ENCODE measurements at regions not wholly inside any gene's neighbourhood (a gene's known extent, or its start where the extent isn't known, plus 50 kb on each side); places are given as distances from the start of the nearest gene placed in this dataset.

- no peak for TF ChIP-seq POLR2AphosphoS5 (IDR thresholded peaks at IDR 0.05)
- TF ChIP-seq CTCF (IDR thresholded peaks at IDR 0.05): no peak
- no peak for TF ChIP-seq POLR2A (IDR thresholded peaks at IDR 0.05)
- Histone ChIP-seq H3K9me3 (no peaks in the 10 kb centered on the region), H3K27me3 (no peaks in the 10 kb centered on the region), H3K4me1 (no peaks in the 10 kb centered on the region), H3K27ac (no peak overlapping the region), H3K4me3 (no peak overlapping the region), H3K36me3 (no peaks in the 10 kb centered on the region)
- intact Hi-C loops (cut with DNase I; ENCODE audit: low total_unique reads): no loop called here
- DNase-seq (ENCODE audit: low spot score in 2 of 2): no peak
These were observed 98.3 kb upstream of the NPVF start for GRCh38 chr7:25326501-25327156.

- TF ChIP-seq POLR2AphosphoS5 (IDR thresholded peaks at IDR 0.05): no peak
- no peak for TF ChIP-seq POLR2A (IDR thresholded peaks at IDR 0.05)
- TF ChIP-seq CTCF (IDR thresholded peaks at IDR 0.05): no peak
- intact Hi-C loops (cut with DNase I; ENCODE audit: low total_unique reads): no loop called here
These were observed 101.5 kb upstream of the NPVF start for GRCh38 chr7:25329815-25330214.

GRCh38 chr7:25333296-25333928 lies 105.1 kb upstream of the NPVF start:
- no peak for DNase-seq (ENCODE audit: low spot score in 2 of 2)
- Histone ChIP-seq H3K4me3 (no peak overlapping the region), H3K4me1 (no peaks in the 10 kb centered on the region), H3K27me3 (no peaks in the 10 kb centered on the region), H3K36me3 (no peaks in the 10 kb centered on the region), H3K27ac (no peak overlapping the region), H3K9me3 (no peaks in the 10 kb centered on the region)
- TF ChIP-seq POLR2AphosphoS5 (IDR thresholded peaks at IDR 0.05): no peak
- no peak for TF ChIP-seq CTCF (IDR thresholded peaks at IDR 0.05)
- no peak for TF ChIP-seq POLR2A (IDR thresholded peaks at IDR 0.05)
- intact Hi-C loops (cut with DNase I; ENCODE audit: low total_unique reads): no loop called here

More at GRCh38 chr7:25329815-25330214, 101.5 kb upstream of the NPVF start:
- H3K4me3 ChIP-seq: no peak overlapping the region
- no peaks in the 10 kb centered on the region for H3K9me3 ChIP-seq
- H3K27ac ChIP-seq: no peak overlapping the region
- H3K36me3 ChIP-seq: no peaks in the 10 kb centered on the region
- H3K4me1 ChIP-seq: no peaks in the 10 kb centered on the region
- DNase-seq (ENCODE audit: low spot score in 2 of 2): no peak
- no peaks in the 10 kb centered on the region for H3K27me3 ChIP-seq

DNA sequence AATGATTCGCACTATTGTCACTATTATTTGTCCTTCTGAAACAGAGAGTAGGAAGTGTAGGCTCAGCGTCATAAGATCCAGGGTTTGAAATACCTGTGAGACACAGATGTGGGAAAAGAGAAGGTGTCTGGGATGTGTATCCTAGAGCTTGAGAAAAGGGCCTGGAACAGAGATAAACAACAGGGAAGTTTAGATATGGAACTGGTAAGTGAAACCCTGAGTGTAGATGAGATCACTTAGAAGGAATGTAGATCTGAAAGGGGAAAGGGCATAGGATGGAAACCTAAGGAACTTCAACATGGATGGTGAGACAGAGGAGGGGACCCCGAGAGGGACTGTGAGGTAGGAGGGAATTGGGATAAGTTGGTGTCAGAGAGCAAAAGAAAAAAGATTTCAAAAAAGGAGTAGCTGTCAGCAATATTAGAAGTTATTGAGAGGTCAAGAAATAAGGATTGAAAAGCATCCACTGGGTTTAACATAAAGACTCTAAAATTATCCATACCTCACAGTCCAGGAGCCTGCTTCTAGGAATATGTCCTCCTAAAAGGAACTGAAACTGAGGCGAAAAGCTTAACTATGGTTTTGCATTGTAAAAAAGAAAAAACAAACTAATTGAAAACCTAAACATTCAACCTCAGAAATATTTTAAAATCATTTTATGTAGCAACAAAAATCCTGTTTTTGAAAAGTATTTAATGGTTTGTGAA lies 119.2 kb upstream of the NPVF start:
- Histone ChIP-seq H3K27me3 (no peaks in the 10 kb centered on the region), H3K9me3 (no peaks in the 10 kb centered on the region), H3K27ac (no peak overlapping the region), H3K36me3 (no peaks in the 10 kb centered on the region), H3K4me1 (no peaks in the 10 kb centered on the region), H3K4me3 (no peak overlapping the region)
- TF ChIP-seq POLR2A (IDR thresholded peaks at IDR 0.05): no peak
- DNase-seq (ENCODE audit: low spot score in 2 of 2): no peak
- intact Hi-C loops (cut with DNase I; ENCODE audit: low total_unique reads): no loop called here

DNA sequence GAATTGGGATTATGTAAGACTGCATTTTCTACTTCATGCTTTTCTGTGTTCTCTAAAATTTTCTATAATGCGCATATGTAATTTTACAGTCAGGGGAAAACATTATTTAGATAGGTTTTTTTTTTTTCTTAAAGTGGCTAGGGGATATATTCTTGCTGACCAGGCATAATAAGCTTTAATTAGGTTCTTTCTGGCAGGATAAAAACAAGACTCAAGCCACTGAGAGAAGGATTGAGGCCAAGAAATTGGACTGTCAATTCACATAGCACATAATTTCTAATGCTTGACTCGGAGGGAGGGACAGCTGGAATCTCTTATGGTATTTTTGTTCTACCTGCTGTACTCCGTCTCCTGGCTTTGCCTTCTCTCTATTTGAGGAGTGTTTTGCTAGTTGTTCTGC lies 119.8 kb upstream of the NPVF start:
- H3K27ac ChIP-seq: no peak overlapping the region
- H3K9me3 ChIP-seq: no peaks in the 10 kb centered on the region
- intact Hi-C loops (cut with DNase I; ENCODE audit: low total_unique reads): no loop called here
- H3K27me3 ChIP-seq: no peaks in the 10 kb centered on the region
- no peaks in the 10 kb centered on the region for H3K36me3 ChIP-seq
- H3K4me1 ChIP-seq: no peaks in the 10 kb centered on the region
- DNase-seq (ENCODE audit: low spot score in 2 of 2): no peak
- TF ChIP-seq POLR2AphosphoS5 (IDR thresholded peaks at IDR 0.05) (no peak), POLR2A (IDR thresholded peaks at IDR 0.05) (no peak)
- H3K4me3 ChIP-seq: no peak overlapping the region

All from breast epithelium (tissue), 4 donors.